HepG2 (cell line): ENCODE measurements at regions not wholly inside any gene's neighbourhood (a gene's known extent, or its start where the extent isn't known, plus 50 kb on each side); places are given as distances from the start of the nearest gene placed in this dataset.

Source experiments
- CBX5 ChIP-seq: sonication (generic); formaldehyde crosslinking; IDR thresholded peaks from 2 replicates; pipeline ENCODE4 v1.4.0; 2020; ENCODE audit warnings: missing genetic modification reagents, borderline replicate concordance
- GABPA ChIP-seq, 2 experiments: IDR thresholded peaks; 2 replicates each; pipeline ENCODE4 v1.6.1; 2011 to 2016; ENCODE audit warnings: low read depth in 2 of 2, low read length in 1 of 2, missing biosample characterization in 1 of 2, missing genetic modification characterization in 1 of 2
- GTF2F1 ChIP-seq: fragments of 150-350 bp; IDR thresholded peaks from 2 replicates; pipeline ENCODE4 v1.6.1; 2014; ENCODE audit warnings: low read length
- JUNB ChIP-seq: sonication (generic); formaldehyde crosslinking; IDR thresholded peaks from 2 replicates; pipeline ENCODE4 v1.8.0; 2022; ENCODE audit warnings: missing genetic modification reagents, mild to moderate bottlenecking, borderline replicate concordance
- KLF16 ChIP-seq, 2 experiments: sonication (generic) in 1 of 2; formaldehyde crosslinking in 1 of 2; IDR thresholded peaks; 2 replicates each; pipeline versions ENCODE4 v1.6.1 to v1.8.0; 2016 to 2023; ENCODE audit warnings: missing genetic modification reagents in 2 of 2, missing compliant biosample characterization in 1 of 2
- PHF21A ChIP-seq: sonication (generic); formaldehyde crosslinking; IDR thresholded peaks from 2 replicates; pipeline ENCODE4 v1.5.0; 2020; ENCODE audit warnings: mild to moderate bottlenecking, missing genetic modification reagents
- POLR2AphosphoS5 ChIP-seq: IDR thresholded peaks from 2 replicates; pipeline ENCODE4 v1.6.1; 2012; ENCODE audit warnings: low read depth, low read length
- THAP11 ChIP-seq: IDR thresholded peaks from 2 replicates; pipeline ENCODE4 v1.6.1; 2016; ENCODE audit warnings: missing biosample characterization, missing genetic modification reagents
- ZBTB7A ChIP-seq: sonication (generic); formaldehyde crosslinking; IDR thresholded peaks from 2 replicates; pipeline ENCODE4 v1.8.0; 2022; ENCODE audit warnings: mild to moderate bottlenecking, missing genetic modification reagents
- ZNF598 ChIP-seq: sonication (generic); formaldehyde crosslinking; IDR thresholded peaks from 2 replicates; pipeline ENCODE4 v1.5.1; 2020; ENCODE audit warnings: mild to moderate bottlenecking, missing genetic modification reagents, borderline replicate concordance
- TF ChIP-seq, protein P1 (sequence below): sonication (generic); formaldehyde crosslinking; IDR thresholded peaks from 2 replicates; pipeline ENCODE4 v1.9.0; 2021; ENCODE audit warnings: missing genetic modification reagents, borderline replicate concordance
- TF ChIP-seq, protein P2 (sequence below): sonication (generic); formaldehyde crosslinking; IDR thresholded peaks from 2 replicates; pipeline ENCODE4 v1.5.0; 2020; ENCODE audit warnings: mild to moderate bottlenecking, missing genetic modification reagents, moderate library complexity
- TF ChIP-seq, protein P3 (sequence below): sonication (generic); formaldehyde crosslinking; IDR thresholded peaks from 2 replicates; pipeline ENCODE4 v1.8.1; 2023; ENCODE audit warnings: mild to moderate bottlenecking, moderate library complexity, missing genetic modification reagents
- TF ChIP-seq, protein P4 (sequence below): IDR thresholded peaks from 2 replicates; pipeline ENCODE4 v1.6.1; 2012; ENCODE audit warnings: inconsistent platforms

DNA sequence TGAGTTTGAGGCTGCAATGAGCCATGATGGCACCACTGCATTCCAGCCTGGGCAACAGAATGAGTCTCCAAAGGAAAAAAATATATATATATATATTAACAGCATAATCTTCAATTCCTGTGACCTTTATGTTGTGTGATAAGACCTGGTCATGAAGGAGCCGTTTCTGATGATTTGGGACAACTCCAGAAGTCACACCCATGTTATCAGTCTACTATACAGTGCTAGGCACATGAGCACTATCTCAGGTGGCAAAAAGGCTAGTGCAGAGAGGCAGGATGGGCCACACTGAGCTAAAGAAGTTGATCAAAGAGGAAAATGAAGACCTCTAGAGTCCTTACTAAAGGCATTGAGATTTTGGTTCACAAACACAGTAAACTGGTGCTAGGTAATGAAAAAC lies 205.0 kb upstream of the RAD23B start:
- TF ChIP-seq, protein P1, sequence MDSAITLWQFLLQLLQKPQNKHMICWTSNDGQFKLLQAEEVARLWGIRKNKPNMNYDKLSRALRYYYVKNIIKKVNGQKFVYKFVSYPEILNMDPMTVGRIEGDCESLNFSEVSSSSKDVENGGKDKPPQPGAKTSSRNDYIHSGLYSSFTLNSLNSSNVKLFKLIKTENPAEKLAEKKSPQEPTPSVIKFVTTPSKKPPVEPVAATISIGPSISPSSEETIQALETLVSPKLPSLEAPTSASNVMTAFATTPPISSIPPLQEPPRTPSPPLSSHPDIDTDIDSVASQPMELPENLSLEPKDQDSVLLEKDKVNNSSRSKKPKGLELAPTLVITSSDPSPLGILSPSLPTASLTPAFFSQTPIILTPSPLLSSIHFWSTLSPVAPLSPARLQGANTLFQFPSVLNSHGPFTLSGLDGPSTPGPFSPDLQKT (CRISPR knock-in tag): no peak
- TF ChIP-seq, protein P2, sequence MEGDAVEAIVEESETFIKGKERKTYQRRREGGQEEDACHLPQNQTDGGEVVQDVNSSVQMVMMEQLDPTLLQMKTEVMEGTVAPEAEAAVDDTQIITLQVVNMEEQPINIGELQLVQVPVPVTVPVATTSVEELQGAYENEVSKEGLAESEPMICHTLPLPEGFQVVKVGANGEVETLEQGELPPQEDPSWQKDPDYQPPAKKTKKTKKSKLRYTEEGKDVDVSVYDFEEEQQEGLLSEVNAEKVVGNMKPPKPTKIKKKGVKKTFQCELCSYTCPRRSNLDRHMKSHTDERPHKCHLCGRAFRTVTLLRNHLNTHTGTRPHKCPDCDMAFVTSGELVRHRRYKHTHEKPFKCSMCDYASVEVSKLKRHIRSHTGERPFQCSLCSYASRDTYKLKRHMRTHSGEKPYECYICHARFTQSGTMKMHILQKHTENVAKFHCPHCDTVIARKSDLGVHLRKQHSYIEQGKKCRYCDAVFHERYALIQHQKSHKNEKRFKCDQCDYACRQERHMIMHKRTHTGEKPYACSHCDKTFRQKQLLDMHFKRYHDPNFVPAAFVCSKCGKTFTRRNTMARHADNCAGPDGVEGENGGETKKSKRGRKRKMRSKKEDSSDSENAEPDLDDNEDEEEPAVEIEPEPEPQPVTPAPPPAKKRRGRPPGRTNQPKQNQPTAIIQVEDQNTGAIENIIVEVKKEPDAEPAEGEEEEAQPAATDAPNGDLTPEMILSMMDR (CRISPR knock-in tag): no peak
- TF ChIP-seq GTF2F1: no peak
- TF ChIP-seq ZBTB7A (CRISPR knock-in tag): no peak
- TF ChIP-seq, protein P3, sequence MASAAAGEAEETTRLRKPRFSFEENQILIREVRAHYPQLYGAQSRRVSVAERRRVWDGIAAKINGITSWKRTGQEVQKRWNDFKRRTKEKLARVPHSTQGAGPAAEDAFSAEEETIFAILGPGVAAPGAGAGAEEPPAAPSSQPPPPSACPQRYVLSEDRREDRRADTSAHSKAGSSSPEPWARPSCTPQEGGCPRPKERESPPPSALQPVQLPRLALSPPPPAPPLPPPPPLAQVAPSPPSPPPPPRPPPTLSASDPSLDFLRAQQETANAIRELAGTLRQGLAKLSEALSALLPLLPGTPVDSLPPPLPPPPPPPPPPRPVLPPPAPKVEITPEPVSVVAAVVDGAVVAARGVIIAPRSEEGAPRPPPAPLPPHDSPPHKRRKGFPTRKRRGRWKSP (CRISPR knock-in tag): no peak
- TF ChIP-seq JUNB (CRISPR knock-in tag): no peak
- TF ChIP-seq GABPA (IDR thresholded peaks at IDR 0.05; ENCODE audit: low read depth, low read length): no peak
- TF ChIP-seq GABPA (CRISPR knock-in tag; IDR thresholded peaks at IDR 0.05; ENCODE audit: low read depth): no peak
- no peak for TF ChIP-seq KLF16 (CRISPR knock-in tag; IDR thresholded peaks at IDR 0.05)
- no peak for TF ChIP-seq POLR2AphosphoS5
- TF ChIP-seq THAP11: no peak
- no peak for TF ChIP-seq ZNF598 (CRISPR knock-in tag)
- TF ChIP-seq, protein P4, sequence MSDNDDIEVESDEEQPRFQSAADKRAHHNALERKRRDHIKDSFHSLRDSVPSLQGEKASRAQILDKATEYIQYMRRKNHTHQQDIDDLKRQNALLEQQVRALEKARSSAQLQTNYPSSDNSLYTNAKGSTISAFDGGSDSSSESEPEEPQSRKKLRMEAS: no peak
- no peak for TF ChIP-seq CBX5
- TF ChIP-seq PHF21A (CRISPR knock-in tag): no peak
